A549 (cell line): ENCODE measurements at regions not wholly inside any gene's neighbourhood (a gene's known extent, or its start where the extent isn't known, plus 50 kb on each side); places are given as distances from the start of the nearest gene placed in this dataset.

Experiments
- ATAC-seq, 2 experiments: fragments of 200-7000 bp in 1 of 2; fragments of >200 bp in 1 of 2; cut with Nextera tagmentation in 1 of 2; cut with Tn5 transposase in 1 of 2; 3 replicates each; pipeline versions ENCODE4 v1.8.0 to v1.9.1; 2018 to 2020; ENCODE audit warnings: mild to moderate bottlenecking in 1 of 2, moderate library complexity in 1 of 2
- CTCF ChIA-PET: fragments of 300-600 bp; sonication (Branson Sonifier 250); formaldehyde crosslinking; extraction: SDS; loops from one replicate; lab custom pipeline; 2021; ENCODE audit warnings: antibody characterized with exemption, inconsistent platforms; lab: Yijun Ruan, JAX
- POLR2A ChIA-PET: fragments of 350-600 bp; formaldehyde crosslinking; extraction: SDS; loops from one replicate; lab custom pipeline; 2021; ENCODE audit warnings: antibody characterized with exemption, inconsistent platforms; lab: Yijun Ruan, JAX
- DNase-seq, 2 experiments: peaks; one replicate each; pipeline versions ENCODE4 v3.0.0 to v3.0.0-alpha.2; 2011 to 2016; ENCODE audit warnings: low read depth in 1 of 2, low spot score in 1 of 2
- FAIRE-seq: peaks from 2 replicates; lab custom pipeline; 2011; peaks lifted over from hg19 to GRCh38; lab: Jason Lieb, UNC
- H3K27ac ChIP-seq, 2 experiments: fragments of >200 bp; sonication (Bioruptor Twin); formaldehyde crosslinking; 3 replicates each; pipeline ENCODE4 v1.5.1; 2016 to 2017
- H3K4me1 ChIP-seq: fragments of >200 bp; sonication (Bioruptor Twin); formaldehyde crosslinking; 3 replicates; pipeline ENCODE4 v1.6.1; 2016
- H3K4me2 ChIP-seq: fragments of >200 bp; sonication (Bioruptor Twin); formaldehyde crosslinking; 3 replicates; pipeline ENCODE4 v1.6.1; 2016
- H3K4me3 ChIP-seq: fragments of >200 bp; sonication (Bioruptor Twin); formaldehyde crosslinking; 3 replicates; pipeline ENCODE4 v1.5.1; 2016
- H3K9me3 ChIP-seq: fragments of >200 bp; sonication (Bioruptor Twin); formaldehyde crosslinking; 3 replicates; pipeline ENCODE4 v1.6.1; 2016
- BCL3 ChIP-seq: fragments of >200 bp; sonication (Bioruptor Twin); formaldehyde crosslinking; IDR thresholded peaks from 3 replicates; pipeline ENCODE4 v1.6.1; 2016
- EHF ChIP-seq: fragments of 250-450 bp; sonication (Bioruptor Pico); IDR thresholded peaks from 2 replicates; pipeline ENCODE4 v1.5.0; 2020; ENCODE audit warnings: mild to moderate bottlenecking
- ELK1 ChIP-seq: fragments of 150-350 bp; IDR thresholded peaks from 2 replicates; pipeline ENCODE4 v1.6.1; 2014; ENCODE audit warnings: low read depth, mild to moderate bottlenecking, low read length
- EP300 ChIP-seq, 2 experiments: fragments of >200 bp; sonication (Bioruptor Twin); formaldehyde crosslinking; IDR thresholded peaks; 2 replicates in 1 of 2; 3 replicates in 1 of 2; pipeline ENCODE4 v1.6.1; 2016 to 2017
- FOSB ChIP-seq: fragments of 250-450 bp; sonication (Bioruptor Pico); IDR thresholded peaks from 2 replicates; pipeline ENCODE4 v1.5.0; 2020; ENCODE audit warnings: mild to moderate bottlenecking, moderate library complexity
- FOSL2 ChIP-seq, 2 experiments: fragments of 450-650 bp in 1 of 2; fragments of >200 bp in 1 of 2; sonication (Bioruptor Twin) in 1 of 2; formaldehyde crosslinking; IDR thresholded peaks; 2 replicates each; pipeline versions ENCODE4 v1.5.0 to v1.6.1; 2016 to 2020; ENCODE audit warnings: mild to moderate bottlenecking in 1 of 2, moderate library complexity in 1 of 2
- FOXS1 ChIP-seq: fragments of 250-450 bp; sonication (Bioruptor Pico); IDR thresholded peaks from 2 replicates; pipeline ENCODE4 v1.5.0; 2020; ENCODE audit warnings: mild to moderate bottlenecking, moderate library complexity
- HDAC2 ChIP-seq: fragments of 200-600 bp; sonication (generic); IDR thresholded peaks from 2 replicates; pipeline ENCODE4 v1.6.1; 2016
- HOXA7 ChIP-seq: fragments of 250-450 bp; sonication (Bioruptor Pico); IDR thresholded peaks from 2 replicates; pipeline ENCODE4 v1.5.0; 2020; ENCODE audit warnings: mild to moderate bottlenecking, moderate library complexity
- JUN ChIP-seq, 2 experiments: fragments of >200 bp; sonication (Bioruptor Twin); formaldehyde crosslinking; IDR thresholded peaks; 2 replicates in 1 of 2; 3 replicates in 1 of 2; pipeline ENCODE4 v1.6.1; 2016 to 2017
- JUNB ChIP-seq: fragments of >200 bp; sonication (Bioruptor Twin); formaldehyde crosslinking; IDR thresholded peaks from 2 replicates; pipeline ENCODE4 v1.6.1; 2016
- KDM5A ChIP-seq: fragments of 200-600 bp; sonication (generic); IDR thresholded peaks from 2 replicates; pipeline ENCODE4 v1.6.1; 2016; ENCODE audit warnings: antibody characterized with exemption, mild to moderate bottlenecking
- NR3C1 ChIP-seq: fragments of >200 bp; sonication (Bioruptor Twin); formaldehyde crosslinking; IDR thresholded peaks from 3 replicates; pipeline ENCODE4 v1.6.1; 2017
- PBX3 ChIP-seq: IDR thresholded peaks from 2 replicates; pipeline ENCODE4 v1.6.1; 2012
- POLR2AphosphoS2 ChIP-seq: conservative IDR thresholded peaks from 2 replicates; pipeline ENCODE4 v1.6.1; 2012; ENCODE audit warnings: low read length, improper control_type of control experiment, inconsistent platforms
- RAD21 ChIP-seq, 2 experiments: fragments of >200 bp in 1 of 2; sonication (Bioruptor Twin) in 1 of 2; formaldehyde crosslinking in 1 of 2; IDR thresholded peaks in 1 of 2; conservative IDR thresholded peaks in 1 of 2; 2 replicates in 1 of 2; 3 replicates in 1 of 2; pipeline ENCODE4 v1.6.1; 2012 to 2018; ENCODE audit warnings: inconsistent platforms in 1 of 2
- SMC3 ChIP-seq: fragments of >200 bp; sonication (Bioruptor Twin); formaldehyde crosslinking; IDR thresholded peaks from 3 replicates; pipeline ENCODE4 v1.6.1; 2018; ENCODE audit warnings: inconsistent platforms
- SREBF2 ChIP-seq: fragments of 450-650 bp; IDR thresholded peaks from 2 replicates; pipeline ENCODE4 v1.6.1; 2014; ENCODE audit warnings: mild to moderate bottlenecking, moderate library complexity
- TFCP2L1 ChIP-seq: fragments of 250-450 bp; sonication (Bioruptor Pico); IDR thresholded peaks from 2 replicates; pipeline ENCODE4 v1.5.0; 2021; ENCODE audit warnings: mild to moderate bottlenecking
- TP53 ChIP-seq: fragments of 250-450 bp; sonication (Bioruptor Pico); IDR thresholded peaks from 2 replicates; pipeline ENCODE4 v1.5.0; 2021; ENCODE audit warnings: mild to moderate bottlenecking, moderate library complexity
- USF2 ChIP-seq: fragments of 450-650 bp; IDR thresholded peaks from 2 replicates; pipeline ENCODE4 v1.6.1; 2014; ENCODE audit warnings: antibody characterized with exemption
- ZC3H11A ChIP-seq: fragments of 450-650 bp; IDR thresholded peaks from 2 replicates; pipeline ENCODE4 v1.6.1; 2014; ENCODE audit warnings: antibody characterized with exemption, mild to moderate bottlenecking
- ZFP36 ChIP-seq: fragments of 450-650 bp; IDR thresholded peaks from 2 replicates; pipeline ENCODE4 v1.6.1; 2014; ENCODE audit warnings: borderline replicate concordance; ENCODE audit not compliant: partially characterized antibody
- ZNF302 ChIP-seq: fragments of 250-450 bp; sonication (Bioruptor Pico); IDR thresholded peaks from 2 replicates; pipeline ENCODE4 v1.9.0; 2021; ENCODE audit warnings: inconsistent platforms, mild to moderate bottlenecking, moderate library complexity
- ZSCAN20 ChIP-seq: fragments of 250-450 bp; sonication (Bioruptor Pico); IDR thresholded peaks from 2 replicates; pipeline ENCODE4 v1.8.0; 2022; ENCODE audit warnings: mild to moderate bottlenecking, moderate library complexity
- WGBS: methylation state at CpG from one replicate; pipeline ENCODE4 v1.1.6; 2017; ENCODE audit errors: missing lambda C conversion rate; 5-methylcytosine and 5-hydroxymethylcytosine counted together
- TF ChIP-seq, protein P1 (sequence below): fragments of 250-450 bp; sonication (Bioruptor Pico); IDR thresholded peaks from 2 replicates; pipeline ENCODE4 v1.5.0; 2020; ENCODE audit warnings: low read depth, mild to moderate bottlenecking, moderate library complexity

GRCh38 chr16:56108724-56109123, 82.6 kb upstream of the GNAO1 start:
- TF ChIP-seq ZSCAN20 (CRISPR knock-in tag) (no peak), TFCP2L1 (CRISPR knock-in tag) (no peak), JUNB (no peak), JUN (IDR thresholded peaks at IDR 0.05) (no peak), ZFP36 (no peak), ELK1 (no peak), RAD21 (conservative IDR thresholded peaks at IDR 0.05 in 1 of 2, IDR thresholded peaks at IDR 0.05 in 1 of 2) (no peak), KDM5A (no peak), EP300 (IDR thresholded peaks at IDR 0.05) (no peak), NR3C1 (no peak), FOSL2 (IDR thresholded peaks at IDR 0.05) (no peak), FOSL2 (CRISPR knock-in tag; IDR thresholded peaks at IDR 0.05) (no peak), USF2 (no peak), TP53 (CRISPR knock-in tag) (no peak), HOXA7 (CRISPR knock-in tag) (no peak), SMC3 (no peak), HDAC2 (no peak)
- TF ChIP-seq, protein P1, sequence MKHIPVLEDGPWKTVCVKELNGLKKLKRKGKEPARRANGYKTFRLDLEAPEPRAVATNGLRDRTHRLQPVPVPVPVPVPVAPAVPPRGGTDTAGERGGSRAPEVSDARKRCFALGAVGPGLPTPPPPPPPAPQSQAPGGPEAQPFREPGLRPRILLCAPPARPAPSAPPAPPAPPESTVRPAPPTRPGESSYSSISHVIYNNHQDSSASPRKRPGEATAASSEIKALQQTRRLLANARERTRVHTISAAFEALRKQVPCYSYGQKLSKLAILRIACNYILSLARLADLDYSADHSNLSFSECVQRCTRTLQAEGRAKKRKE, result no peak
- TF ChIP-seq, all 56 proteins: peak for 0
- ChIA-PET CTCF (interaction anchor here (1.2 to 1.8 kb wide), 2 partner anchors 10 to 210 kb away, joined by 4 to 5 read pairs; no protein-coding TSS in a partner anchor), POLR2A (no interaction called here)
- FAIRE-seq (no peak), ATAC-seq (no peak), DNase-seq (no peak)
- 6% methylated on average over 4 of the region's 4 CpGs for WGBS
- Histone ChIP-seq H3K4me3 (no peak overlapping the region), H3K4me1 (no peaks in the 10 kb centered on the region), H3K4me2 (no peak overlapping the region), H3K27ac (no peak overlapping the region), H3K9me3 (no peaks in the 10 kb centered on the region)

DNA sequence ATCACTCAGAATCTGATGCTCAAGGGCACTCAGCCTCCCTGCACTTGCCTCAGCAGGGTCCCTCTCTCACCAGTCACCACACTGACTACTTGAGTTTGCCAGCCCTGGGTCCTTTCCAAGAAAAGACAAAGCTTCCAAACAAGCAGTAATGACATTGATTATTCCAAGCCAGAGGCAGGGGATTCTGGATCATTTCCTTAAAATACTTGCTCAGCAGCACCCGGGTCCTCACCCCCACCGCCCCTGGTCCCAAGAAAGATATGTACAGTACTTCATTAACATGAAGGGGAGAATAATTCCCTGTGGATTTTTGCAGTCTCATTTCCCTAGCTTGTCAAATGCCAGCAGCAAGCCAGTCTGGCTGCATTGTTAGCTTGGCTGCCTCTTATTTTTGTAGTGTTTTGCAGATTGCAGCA, 83.2 kb upstream of the GNAO1 start:
- H3K4me3 ChIP-seq, result no peak overlapping the region
- 4% methylated on average over 2 of the region's 2 CpGs for WGBS
- DNase-seq, result no peak
- H3K9me3 ChIP-seq, result no peaks in the 10 kb centered on the region
- FAIRE-seq, result no peak
- ChIA-PET POLR2A (no interaction called here), CTCF (interaction anchor here (1.2 to 2.2 kb wide), 3 partner anchors 10 to 210 kb away, joined by 4 to 6 read pairs (median 5); no protein-coding TSS in a partner anchor)
- H3K4me1 ChIP-seq, result no peaks in the 10 kb centered on the region
- no peak overlapping the region for H3K4me2 ChIP-seq
- ATAC-seq, result no peak
- no peak overlapping the region for H3K27ac ChIP-seq
- TF ChIP-seq SMC3, result no peak

DNA sequence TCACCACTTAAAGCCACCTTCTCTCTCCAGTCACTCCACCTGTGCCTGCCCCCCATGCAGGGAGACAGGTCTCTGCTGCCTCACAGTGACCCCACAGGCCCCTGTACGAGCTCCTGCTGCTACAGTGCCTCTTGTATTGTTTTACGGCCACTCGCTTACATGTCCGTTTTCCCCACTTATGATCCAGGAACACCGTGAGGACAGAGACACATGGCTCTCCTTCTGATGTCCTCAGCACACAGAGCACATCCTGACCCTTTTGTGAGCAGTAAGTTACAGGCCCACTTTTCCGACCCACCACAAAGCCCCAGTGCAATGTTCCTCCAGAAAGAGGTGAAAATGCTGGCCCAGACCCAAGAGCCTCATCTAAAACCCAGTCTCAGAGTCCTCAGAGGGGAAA, 84.8 kb upstream of the GNAO1 start:
- ATAC-seq, result no peak
- H3K4me2 ChIP-seq, result no peak overlapping the region
- no peak for FAIRE-seq
- no peak overlapping the region for H3K4me3 ChIP-seq
- no peaks in the 10 kb centered on the region for H3K9me3 ChIP-seq
- H3K27ac ChIP-seq, result no peak overlapping the region
- no peak for DNase-seq
- H3K4me1 ChIP-seq, result no peaks in the 10 kb centered on the region
- POLR2A ChIA-PET, result no interaction called here
- WGBS, result 46% methylated on average over 6 of the region's 6 CpGs
- CTCF ChIA-PET, result interaction anchor here (1.1 to 2.2 kb wide), 3 partner anchors 10 to 18 kb away, joined by 3 to 6 read pairs (median 3); no protein-coding TSS in a partner anchor
- no peak for TF ChIP-seq BCL3
- no peak for TF ChIP-seq PBX3
- no peak for TF ChIP-seq FOXS1 (CRISPR knock-in tag)
- TF ChIP-seq ZNF302 (CRISPR knock-in tag), result no peak
- TF ChIP-seq EHF (CRISPR knock-in tag), result no peak
- TF ChIP-seq ZC3H11A, result no peak
- TF ChIP-seq POLR2AphosphoS2, result no peak
- TF ChIP-seq FOSB (CRISPR knock-in tag), result no peak
- TF ChIP-seq SMC3, result no peak
- TF ChIP-seq ELK1, result no peak
- TF ChIP-seq SREBF2, result no peak
